Right hindlimb (tissue), 1 donor: ENCODE measurements at regions not wholly inside any gene's neighbourhood (a gene's known extent, or its start where the extent isn't known, plus 50 kb on each side); places are given as distances from the start of the nearest gene placed in this dataset.
A peak's percentile ranks its signal among the peaks of the same experiment; 100 is the strongest.
"Not testable (repeated sequence)": the region's sequence is repeated elsewhere in the genome, so short reads cannot be mapped to it uniquely, and the experiment has no call there.

ENCODE experiments used
- DNase-seq: peaks from one replicate; pipeline ENCODE4 v3.0.0-alpha.2; 2018

DNA sequence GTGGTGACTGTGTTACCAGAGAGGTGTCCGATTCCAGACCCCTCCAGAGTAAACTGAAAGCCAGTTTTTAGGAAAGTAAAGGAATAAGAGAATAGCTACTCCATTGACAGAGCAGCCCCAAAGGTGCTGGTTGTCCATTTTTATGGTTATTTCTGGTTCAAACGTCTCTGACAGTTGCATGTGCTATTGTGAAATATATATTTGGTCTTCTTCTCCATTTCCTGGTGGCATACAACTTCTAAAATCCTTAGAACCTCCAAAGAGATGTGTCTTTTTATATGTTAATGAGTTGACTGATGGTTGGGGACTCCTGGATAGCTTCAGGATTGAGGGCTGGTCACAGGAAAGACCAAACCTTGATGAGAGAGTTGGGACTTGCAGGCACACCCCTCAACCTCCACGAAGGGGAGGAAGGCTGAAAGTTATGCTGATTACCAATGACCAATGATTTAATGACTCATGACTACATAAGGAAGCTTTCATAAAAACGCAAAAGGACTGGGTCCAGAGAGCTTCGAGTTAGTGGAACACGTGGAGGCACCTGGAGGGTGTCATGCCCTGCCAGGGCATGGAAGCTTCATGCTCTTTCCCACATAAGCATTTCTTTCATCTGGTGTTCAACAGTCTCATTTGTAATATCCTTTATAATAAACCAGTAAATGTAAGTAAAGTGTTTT lies 100.7 kb downstream of the SLC16A1 start:
- no peak for DNase-seq

DNA sequence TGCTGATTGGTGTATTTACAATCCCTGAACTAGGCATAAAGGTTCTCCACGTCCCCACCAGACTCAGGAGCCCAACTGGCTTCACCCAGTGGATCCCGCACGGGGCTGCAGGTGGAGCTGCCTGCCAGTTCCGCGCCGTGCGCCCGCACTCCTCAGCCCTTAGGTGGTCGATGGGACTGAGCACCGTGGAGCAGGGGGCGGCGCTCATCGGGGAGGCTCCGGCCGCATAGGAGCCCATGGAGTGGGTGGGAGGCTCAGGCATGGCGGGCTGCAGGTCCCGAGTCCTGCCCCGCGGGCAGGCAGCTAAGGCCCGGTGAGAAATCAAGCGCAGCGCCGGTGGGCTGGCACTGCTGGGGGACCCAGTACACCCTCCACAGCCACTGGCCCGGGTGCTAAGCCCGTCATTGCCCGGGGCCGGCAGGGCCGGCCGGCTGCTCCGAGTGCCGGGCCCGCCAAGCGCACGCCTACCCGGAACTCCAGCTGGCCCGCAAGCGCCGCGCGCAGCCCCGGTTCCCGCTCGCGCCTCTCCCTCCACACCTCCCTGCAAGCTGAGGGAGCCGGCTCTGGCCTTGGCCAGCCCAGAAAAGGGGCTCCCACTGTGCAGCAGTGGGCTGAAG lies 101.5 kb downstream of the SLC16A1 start:
- peak; percentile 40 for DNase-seq

- DNase-seq, result not testable (repeated sequence)
These were observed 102.1 kb downstream of the SLC16A1 start for GRCh38 chr1:112853915-112854314.

GRCh38 chr1:112852934-112853333 lies 103.1 kb downstream of the SLC16A1 start:
- DNase-seq, result no peak

DNA sequence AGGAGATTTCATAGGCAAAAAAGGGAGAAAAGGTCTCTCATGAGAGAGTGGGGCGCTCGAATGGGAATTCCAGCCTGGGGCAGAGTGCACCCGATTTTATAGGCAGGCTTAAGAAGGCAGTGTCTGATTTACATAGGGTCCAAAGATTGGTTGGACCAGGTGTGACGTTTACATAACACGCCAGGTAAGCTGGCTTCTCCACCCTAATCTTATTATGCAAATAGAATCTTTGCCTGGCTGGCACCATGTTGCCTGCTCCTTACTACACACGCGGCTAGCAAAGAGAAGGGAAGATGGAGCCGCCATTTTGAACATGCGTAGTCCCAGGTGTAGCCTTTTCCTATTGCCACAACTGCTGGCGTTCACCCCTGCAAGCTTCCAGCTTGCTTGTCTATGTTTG lies 103.7 kb downstream of the SLC16A1 start:
- DNase-seq, result no peak

GRCh38 chr1:112850034-112850757 lies 105.8 kb downstream of the SLC16A1 start:
- DNase-seq, result no peak

DNA sequence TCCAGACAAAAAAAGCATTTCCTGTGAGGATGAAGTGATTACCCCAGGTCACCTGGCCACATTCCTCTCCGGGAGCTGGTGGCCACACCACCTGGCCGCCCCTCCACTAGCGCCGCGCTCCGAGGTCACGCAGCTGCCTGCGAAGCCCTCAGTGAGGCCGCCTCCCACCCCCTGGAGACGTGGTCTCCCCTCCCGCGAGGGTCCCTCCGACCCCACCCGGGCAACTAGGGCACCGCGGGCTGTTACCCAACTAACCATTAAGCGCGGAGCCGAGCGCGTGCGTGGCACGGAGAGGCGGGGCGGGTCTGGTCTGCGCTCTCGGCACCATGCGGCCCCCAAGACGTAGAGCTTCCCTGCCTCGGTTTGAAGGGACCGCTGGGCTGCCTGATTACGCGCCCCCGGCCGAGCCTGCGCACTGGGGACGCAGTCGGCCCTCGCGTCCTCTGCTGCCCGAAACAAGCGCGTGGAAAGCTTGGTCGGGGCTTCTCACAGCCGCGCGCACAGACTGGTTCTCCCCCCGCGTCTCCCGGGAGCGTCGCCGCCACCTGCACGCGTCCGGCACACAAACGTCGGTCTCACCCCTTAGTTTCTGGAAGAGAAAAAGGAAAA lies 106.5 kb downstream of the SLC16A1 start:
- peak; percentile 58 for DNase-seq

- no peak for DNase-seq
These were observed 114.2 kb downstream of the SLC16A1 start for GRCh38 chr1:112841825-112842224.

GRCh38 chr1:112840631-112841624 lies 115.1 kb downstream of the SLC16A1 start:
- DNase-seq, result no peak

- no peak for DNase-seq
These were observed 119.4 kb downstream of the SLC16A1 start for GRCh38 chr1:112836642-112837041.

DNA sequence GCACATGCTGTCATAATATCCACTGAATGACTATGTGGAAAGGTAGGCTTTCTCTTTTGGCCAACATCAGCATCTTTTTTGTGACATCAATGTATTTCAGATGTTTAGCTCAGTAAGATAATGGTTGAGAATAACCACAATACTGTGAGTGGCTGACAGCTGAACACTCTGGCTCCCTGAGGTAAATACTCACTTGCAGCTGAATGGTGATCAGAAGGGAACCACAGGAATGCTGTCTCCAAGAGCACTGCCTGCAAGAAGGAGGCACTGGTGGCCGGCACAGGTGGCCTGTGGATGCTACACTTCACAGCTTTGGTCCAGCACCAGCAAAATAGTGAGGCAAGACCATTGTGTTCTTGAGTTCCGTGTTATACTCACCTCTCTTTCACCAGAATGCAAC lies 118.7 kb upstream of the PPM1J start:
- no peak for DNase-seq

DNA sequence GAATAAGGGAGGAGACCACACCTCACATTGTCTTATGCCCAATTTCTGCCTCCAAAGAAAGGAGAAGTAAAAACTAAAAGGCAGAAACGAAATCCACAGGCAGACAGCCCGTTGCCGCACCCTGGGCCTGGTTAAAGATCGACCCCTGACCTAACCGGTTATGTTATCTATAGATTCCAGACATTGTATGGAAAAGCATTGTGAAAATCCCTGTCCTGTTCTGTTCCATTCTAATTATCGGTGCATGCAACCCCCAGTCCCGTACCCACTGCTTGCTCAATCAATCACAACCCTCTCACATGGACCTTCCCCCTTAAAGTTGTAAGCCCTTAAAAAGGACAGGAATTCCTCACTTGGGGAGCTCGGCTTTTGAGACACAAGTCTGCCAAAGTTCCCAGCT lies 117.1 kb upstream of the PPM1J start:
- not testable (repeated sequence) for DNase-seq

DNA sequence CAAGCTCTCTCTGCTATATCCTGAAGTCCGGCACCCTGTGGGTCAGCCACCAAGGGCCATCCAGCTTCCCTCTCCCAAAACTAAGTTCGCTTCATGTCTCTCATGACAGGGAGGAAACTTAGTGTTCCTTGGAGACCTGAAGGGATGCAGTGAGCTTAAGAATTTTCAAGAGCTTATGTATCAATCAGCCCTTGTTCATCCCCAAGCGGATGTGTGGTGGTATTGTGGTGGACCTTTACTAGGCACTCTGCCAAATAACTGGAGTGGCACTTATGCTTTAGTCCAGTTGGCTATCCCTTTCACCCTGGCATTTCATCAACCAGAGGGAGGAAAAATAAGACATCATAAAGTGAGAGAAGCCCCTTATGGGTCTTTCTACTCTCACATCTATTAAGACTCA lies 114.6 kb upstream of the PPM1J start:
- not testable (repeated sequence) for DNase-seq

- DNase-seq, result no peak
These were observed 113.6 kb upstream of the PPM1J start for GRCh38 chr1:112828716-112829115.

- DNase-seq, result not testable (repeated sequence)
These were observed 112.3 kb upstream of the PPM1J start for GRCh38 chr1:112827391-112827790.

- no peak for DNase-seq
These were observed 111.2 kb upstream of the PPM1J start for GRCh38 chr1:112826217-112826944.

DNA sequence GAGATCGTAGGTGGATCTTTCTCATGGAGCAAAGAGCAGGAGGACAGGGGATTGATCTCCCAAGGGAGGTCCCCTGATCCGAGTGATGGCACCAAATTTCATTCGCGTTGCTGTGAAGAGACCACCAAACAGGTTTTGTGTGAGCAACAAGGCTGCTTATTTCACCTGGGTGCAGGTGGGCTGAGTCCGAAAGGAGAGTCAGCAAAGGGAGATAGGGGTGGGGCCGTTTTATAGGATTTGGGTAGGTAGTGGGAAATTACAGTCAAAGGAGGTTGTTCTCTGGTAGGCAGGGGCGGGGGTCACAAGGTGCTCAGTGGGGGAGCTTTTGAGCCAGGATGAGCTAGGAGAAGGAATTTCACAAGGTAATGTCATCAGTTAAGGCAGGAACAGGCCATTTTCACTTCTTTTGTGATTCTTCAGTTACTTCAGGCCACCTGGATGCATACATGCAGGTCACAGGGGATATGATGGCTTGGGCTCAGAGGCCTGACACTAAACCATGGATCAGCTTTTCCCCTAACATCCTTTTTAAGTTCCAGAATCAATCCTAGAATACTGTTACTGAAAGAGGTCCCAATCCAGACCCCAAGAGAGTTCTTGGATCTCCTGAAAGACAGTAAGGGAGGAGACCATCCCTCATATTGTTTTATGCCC lies 110.6 kb upstream of the PPM1J start:
- not testable (repeated sequence) for DNase-seq

DNA sequence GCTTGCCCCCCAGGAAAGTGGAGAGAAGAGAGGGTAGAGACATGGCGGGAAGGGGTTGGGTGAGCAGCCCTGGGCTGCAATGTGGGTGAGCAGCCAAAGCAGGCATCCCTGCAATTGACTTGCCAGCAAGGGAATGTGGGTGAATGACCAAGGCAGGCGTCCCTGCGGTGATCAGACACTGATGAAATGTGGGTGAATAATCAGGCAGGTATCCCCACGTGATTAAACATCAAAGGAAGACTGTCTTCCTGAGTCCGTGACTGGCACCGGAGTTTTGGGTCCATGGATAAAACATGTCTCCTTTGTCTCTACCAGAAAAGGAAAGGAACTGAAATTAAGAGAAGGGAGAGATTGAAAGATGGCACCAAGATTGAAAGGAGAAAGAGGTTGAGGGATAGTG lies 109.9 kb upstream of the PPM1J start:
- not testable (repeated sequence) for DNase-seq

DNA sequence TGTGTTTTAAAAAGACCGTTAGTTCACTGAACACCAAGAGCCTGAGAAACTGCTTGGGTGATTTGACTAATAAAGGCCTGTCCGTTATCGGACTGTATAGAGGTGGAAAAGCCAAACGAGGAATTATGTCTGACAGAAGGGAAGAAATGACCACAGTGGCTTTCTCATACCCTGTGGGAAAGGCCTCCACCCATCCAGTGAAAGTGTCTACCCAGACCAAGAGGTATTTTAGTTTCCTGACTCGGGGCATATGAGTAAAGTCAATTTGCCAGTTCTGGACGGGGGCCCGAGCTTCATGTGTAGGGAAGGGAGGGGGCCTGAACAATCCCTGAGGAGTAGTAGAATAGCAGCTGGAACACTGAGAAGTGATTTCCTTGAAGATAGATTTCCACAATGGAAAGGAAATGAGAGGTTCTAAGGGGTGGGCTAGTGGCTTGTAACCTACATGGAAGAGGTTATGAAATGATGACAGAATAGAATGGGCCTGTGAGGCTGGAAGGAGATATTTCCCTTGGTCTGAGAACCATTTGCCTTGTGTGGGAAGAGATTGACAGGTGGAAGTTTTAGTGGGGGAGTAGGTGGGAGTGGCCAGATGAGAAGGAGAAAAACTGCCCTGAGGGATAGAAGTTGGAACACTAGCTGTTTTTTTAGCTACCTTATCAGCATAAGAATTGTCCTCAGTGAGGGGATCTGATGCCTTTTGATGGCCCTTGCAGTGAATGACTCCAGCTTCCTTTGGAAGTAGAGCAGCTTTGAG lies 106.4 kb upstream of the PPM1J start:
- DNase-seq, result not testable (repeated sequence)

GRCh38 chr1:112818990-112819689 lies 104.0 kb upstream of the PPM1J start:
- DNase-seq, result no peak
